ENCODE measurements at regions not wholly inside any gene's neighbourhood (a gene's known extent, or its start where the extent isn't known, plus 50 kb on each side); places are given as distances from the start of the nearest gene placed in this dataset.

DNA sequence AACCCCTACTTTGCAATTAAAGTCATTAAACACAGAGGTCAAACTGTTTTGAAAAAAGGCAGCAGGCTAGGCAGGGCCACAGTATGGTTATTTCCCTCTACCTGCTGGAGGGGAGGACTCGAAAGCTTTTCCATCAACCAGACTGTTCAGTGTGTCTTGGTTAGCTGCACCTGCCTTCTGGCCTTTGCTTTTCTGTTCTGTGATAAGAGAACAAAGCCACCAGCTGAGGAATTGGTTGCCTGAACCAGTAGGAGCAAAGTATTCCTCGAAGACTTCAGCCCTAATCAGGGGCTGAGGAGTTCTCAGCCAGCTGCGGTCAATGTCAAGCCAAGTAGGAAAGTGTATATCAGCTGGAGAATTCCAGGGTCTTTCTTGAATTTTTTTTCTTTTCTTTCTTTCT is 132.5 kb downstream of the SOX2 start:
- TF ChIP-seq CTCF (IDR thresholded peaks at IDR 0.05; ENCODE audit: borderline replicate concordance, control extremely low read depth, extremely low read depth, insufficient read depth, missing control alignments), result no peak
- DNase-seq (ENCODE audit: low spot score), result no peak
- in situ Hi-C loops (cut with MboI; ENCODE audit: low sequenced_read_pairs, unreplicated experiment), result no loop called here

DNA sequence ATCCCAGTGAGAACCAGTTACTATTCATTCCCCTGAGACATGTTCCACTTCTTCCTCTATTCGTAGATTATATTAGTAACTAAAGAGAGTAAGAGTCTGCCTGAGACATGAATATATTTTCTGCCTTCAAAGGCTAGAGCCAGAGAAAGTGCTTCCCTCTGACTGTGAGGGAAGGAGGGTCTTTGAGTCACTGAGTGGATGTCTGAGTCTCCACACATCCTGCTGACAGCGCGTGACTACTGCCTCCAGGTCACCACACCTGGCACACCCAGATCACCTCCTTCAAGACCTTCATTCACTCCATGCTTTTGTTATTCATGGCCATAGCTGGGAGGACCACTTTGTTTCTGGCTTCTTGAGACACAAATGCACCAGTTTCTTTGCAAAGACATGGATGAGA is 135.6 kb downstream of the SOX2 start:
- TF ChIP-seq CTCF (IDR thresholded peaks at IDR 0.05; ENCODE audit: borderline replicate concordance, control extremely low read depth, extremely low read depth, insufficient read depth, missing control alignments), result no peak
- in situ Hi-C loops (cut with MboI; ENCODE audit: low sequenced_read_pairs, unreplicated experiment), result no loop called here
- no peak for DNase-seq (ENCODE audit: low spot score)

- TF ChIP-seq CTCF (IDR thresholded peaks at IDR 0.05; ENCODE audit: borderline replicate concordance, control extremely low read depth, extremely low read depth, insufficient read depth, missing control alignments), result no peak
- no peak for DNase-seq (ENCODE audit: low spot score)
- in situ Hi-C loops (cut with MboI; ENCODE audit: low sequenced_read_pairs, unreplicated experiment), result no loop called here
Measured at GRCh38 chr3:181851063-181851462, 139.3 kb downstream of the SOX2 start.

DNA sequence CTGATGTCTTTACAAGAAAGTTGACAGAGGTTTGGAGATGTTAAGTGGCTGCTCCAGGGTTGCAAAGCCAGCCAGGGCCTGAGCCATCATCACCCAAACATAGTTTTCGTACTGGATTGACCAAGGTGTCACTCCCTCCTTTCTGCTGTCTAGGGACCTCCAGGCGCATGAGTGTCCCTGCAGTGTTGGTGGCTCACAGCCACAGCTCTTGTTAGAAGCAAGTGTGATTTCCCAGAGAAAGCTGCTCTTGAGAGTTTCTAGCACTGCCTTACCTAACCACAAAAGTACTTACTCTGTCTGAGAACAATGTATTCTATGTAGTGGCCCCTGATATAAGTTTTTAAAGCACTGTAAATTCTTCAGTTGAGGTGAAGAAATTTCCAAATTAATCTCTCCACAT is 144.1 kb downstream of the SOX2 start:
- TF ChIP-seq CTCF (IDR thresholded peaks at IDR 0.05; ENCODE audit: borderline replicate concordance, control extremely low read depth, extremely low read depth, insufficient read depth, missing control alignments), result no peak
- in situ Hi-C loops (cut with MboI; ENCODE audit: low sequenced_read_pairs, unreplicated experiment), result no loop called here
- DNase-seq (ENCODE audit: low spot score), result no peak

DNA sequence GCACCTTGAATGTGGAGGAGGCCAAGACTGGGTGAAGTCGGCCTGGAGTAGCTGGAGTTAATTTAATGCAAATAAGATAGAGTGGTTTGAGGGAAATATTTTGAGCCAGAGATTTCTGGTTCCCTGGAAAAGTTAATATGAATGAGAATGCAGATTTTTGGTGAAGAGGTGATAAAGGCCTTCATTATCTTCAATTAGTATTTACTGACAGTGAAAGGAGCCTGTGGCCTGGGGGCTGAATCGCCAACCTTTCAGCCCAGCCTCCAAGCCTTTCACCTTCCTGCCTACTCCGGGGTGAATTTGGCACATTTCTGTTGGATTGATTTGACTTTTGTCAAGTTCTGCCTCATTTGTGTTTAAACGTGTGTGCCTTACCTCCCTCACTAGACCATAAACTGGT is 147.8 kb downstream of the SOX2 start:
- TF ChIP-seq CTCF (IDR thresholded peaks at IDR 0.05; ENCODE audit: borderline replicate concordance, control extremely low read depth, extremely low read depth, insufficient read depth, missing control alignments), result no peak
- DNase-seq (ENCODE audit: low spot score), result no peak
- in situ Hi-C loops (cut with MboI; ENCODE audit: low sequenced_read_pairs, unreplicated experiment), result no loop called here

GRCh38 chr3:181860235-181860634 is 148.5 kb downstream of the SOX2 start:
- in situ Hi-C loops (cut with MboI; ENCODE audit: low sequenced_read_pairs, unreplicated experiment), result no loop called here
- no peak for DNase-seq (ENCODE audit: low spot score)
- TF ChIP-seq CTCF (IDR thresholded peaks at IDR 0.05; ENCODE audit: borderline replicate concordance, control extremely low read depth, extremely low read depth, insufficient read depth, missing control alignments), result no peak

GRCh38 chr3:181862502-181862901 is 150.8 kb downstream of the SOX2 start:
- no peak for TF ChIP-seq CTCF (IDR thresholded peaks at IDR 0.05; ENCODE audit: borderline replicate concordance, control extremely low read depth, extremely low read depth, insufficient read depth, missing control alignments)
- in situ Hi-C loops (cut with MboI; ENCODE audit: low sequenced_read_pairs, unreplicated experiment), result no loop called here
- no peak for DNase-seq (ENCODE audit: low spot score)
